HEK293 (cell line): ENCODE measurements at regions not wholly inside any gene's neighbourhood (a gene's known extent, or its start where the extent isn't known, plus 50 kb on each side); places are given as distances from the start of the nearest gene placed in this dataset.
"Not testable (repeated sequence)": the region's sequence is repeated elsewhere in the genome, so short reads cannot be mapped to it uniquely, and the experiment has no call there.

Source experiments
- CTCF ChIA-PET: fragments of 350-600 bp; formaldehyde crosslinking; extraction: SDS; loops from one replicate; lab custom pipeline; 2021; ENCODE audit warnings: antibody characterized with exemption; lab: Yijun Ruan, JAX
- POLR2A ChIA-PET: fragments of 300-600 bp; formaldehyde crosslinking; extraction: SDS; loops from one replicate; lab custom pipeline; 2020; ENCODE audit warnings: antibody characterized with exemption, inconsistent platforms; lab: Yijun Ruan, JAX
- H3K27ac ChIP-seq: fragments of 200-500 bp; sonication (Bioruptor generic); 2 replicates; pipeline ENCODE4 v1.5.1; 2014; ENCODE audit warnings: low read depth, low read length, control low read depth, inconsistent platforms; ENCODE audit errors: extremely low read depth
- H3K36me3 ChIP-seq, 2 experiments: fragments of 200-500 bp in 1 of 2; sonication (Bioruptor generic) in 1 of 2; 1 replicate in 1 of 2; 2 replicates in 1 of 2; pipeline ENCODE4 v1.5.1; 2014 to 2017; ENCODE audit warnings: inconsistent platforms in 2 of 2, low read length in 2 of 2; ENCODE audit not compliant: control insufficient read depth in 2 of 2, insufficient read depth in 1 of 2
- H3K4me1 ChIP-seq: fragments of 200-500 bp; sonication (Bioruptor generic); 2 replicates; pipeline ENCODE4 v1.5.1; 2014; ENCODE audit warnings: mild to moderate bottlenecking, low read length, inconsistent platforms; ENCODE audit not compliant: control insufficient read depth, insufficient read depth
- H3K4me3 ChIP-seq: 2 replicates; pipeline ENCODE4 v1.5.1; 2011; ENCODE audit warnings: low read depth, mild to moderate bottlenecking, control low read depth, low read length, moderate library complexity
- H3K9me3 ChIP-seq: fragments of 200-500 bp; sonication (Bioruptor generic); 2 replicates; pipeline ENCODE4 v1.5.1; 2014; ENCODE audit warnings: low read depth, low read length, inconsistent platforms; ENCODE audit not compliant: control insufficient read depth, insufficient read depth
- GLIS1 ChIP-seq: fragments of 450-650 bp; formaldehyde crosslinking; IDR thresholded peaks from 2 replicates; pipeline ENCODE4 v1.5.1; 2016; ENCODE audit warnings: missing biosample characterization, missing genetic modification characterization
- HOXA7 ChIP-seq: sonication (generic); formaldehyde crosslinking; IDR thresholded peaks from 2 replicates; pipeline ENCODE4 v1.8.1; 2022; ENCODE audit warnings: missing genetic modification reagents, borderline replicate concordance
- KLF17 ChIP-seq: fragments of 450-650 bp; formaldehyde crosslinking; IDR thresholded peaks from 2 replicates; pipeline ENCODE4 v1.5.1; 2016; ENCODE audit warnings: missing biosample characterization, missing genetic modification characterization
- SCRT2 ChIP-seq: fragments of 450-650 bp; formaldehyde crosslinking; IDR thresholded peaks from 2 replicates; pipeline ENCODE4 v1.5.1; 2016; ENCODE audit warnings: missing biosample characterization, missing genetic modification characterization
- ZBTB17 ChIP-seq: fragments of 450-650 bp; formaldehyde crosslinking; IDR thresholded peaks from 2 replicates; pipeline ENCODE4 v1.5.1; 2016; ENCODE audit warnings: missing biosample characterization, missing genetic modification characterization
- ZBTB20 ChIP-seq: fragments of 450-650 bp; formaldehyde crosslinking; IDR thresholded peaks from 2 replicates; pipeline ENCODE4 v1.5.1; 2016; ENCODE audit warnings: missing biosample characterization, missing genetic modification characterization
- ZFP41 ChIP-seq: fragments of 450-650 bp; formaldehyde crosslinking; IDR thresholded peaks from 2 replicates; pipeline ENCODE4 v1.5.1; 2016; ENCODE audit warnings: missing biosample characterization, missing genetic modification characterization, borderline replicate concordance
- ZNF292 ChIP-seq: fragments of 450-650 bp; formaldehyde crosslinking; IDR thresholded peaks from 2 replicates; pipeline ENCODE4 v1.5.1; 2016; ENCODE audit warnings: low read depth, missing biosample characterization, missing genetic modification characterization, borderline replicate concordance
- ZNF433 ChIP-seq: fragments of 450-650 bp; formaldehyde crosslinking; IDR thresholded peaks from 2 replicates; pipeline ENCODE4 v1.5.1; 2016; ENCODE audit warnings: missing biosample characterization, missing genetic modification characterization, low read depth
- ZNF768 ChIP-seq: fragments of 450-650 bp; formaldehyde crosslinking; IDR thresholded peaks from 2 replicates; pipeline ENCODE4 v1.5.1; 2018; ENCODE audit warnings: missing biosample characterization, mild to moderate bottlenecking, missing genetic modification characterization
- ZNF776 ChIP-seq: fragments of 450-650 bp; formaldehyde crosslinking; IDR thresholded peaks from 2 replicates; pipeline ENCODE4 v1.5.0; 2017; ENCODE audit warnings: missing biosample characterization, missing genetic modification characterization, borderline replicate concordance
- ZXDB ChIP-seq: fragments of 450-650 bp; formaldehyde crosslinking; IDR thresholded peaks from 2 replicates; pipeline ENCODE4 v1.5.1; 2016; ENCODE audit warnings: missing biosample characterization, missing genetic modification characterization
- TF ChIP-seq, protein P1 (sequence below): fragments of 450-650 bp; formaldehyde crosslinking; IDR thresholded peaks from 2 replicates; pipeline ENCODE4 v1.5.1; 2016; ENCODE audit warnings: missing biosample characterization, missing genetic modification characterization

- ChIA-PET CTCF (interaction anchor here (0.6 to 0.7 kb wide), 3 partner anchors 249 to 686 kb away, joined by 3 to 4 read pairs (median 4); no protein-coding TSS in a partner anchor), POLR2A (no interaction called here)
Measured at GRCh38 chr15:69562564-69562963, 109.9 kb downstream of the RPLP1 start.

GRCh38 chr15:69565066-69565655 is 112.5 kb downstream of the RPLP1 start:
- Histone ChIP-seq H3K9me3 (no peaks in the 10 kb centered on the region), H3K4me1 (no peaks in the 10 kb centered on the region), H3K27ac (no peak overlapping the region), H3K36me3 (no peaks in the 10 kb centered on the region), H3K4me3 (no peak overlapping the region)
- ChIA-PET CTCF (interaction anchor here (0.7 kb wide), 1 partner anchor 105 kb away, joined by 3 read pairs; no protein-coding TSS in a partner anchor), POLR2A (interaction anchor here (0.6 kb wide), 2 partner anchors 56 to 1252 kb away, joined by 3 to 4 read pairs; no protein-coding TSS in a partner anchor)
- no peak for TF ChIP-seq ZFP41 (tag by site-specific recombination)
- no peak for TF ChIP-seq SCRT2 (tag by site-specific recombination)

More at GRCh38 chr15:69562564-69562963, 109.9 kb downstream of the RPLP1 start:
- Histone ChIP-seq H3K4me1 (peaks cover 3% of the 10 kb centered on the region), H3K27ac (no peak overlapping the region), H3K36me3 (no peaks in the 10 kb centered on the region), H3K4me3 (no peak overlapping the region), H3K9me3 (no peaks in the 10 kb centered on the region)
- TF ChIP-seq ZNF768 (tag by site-specific recombination) (no peak), ZBTB17 (tag by site-specific recombination) (no peak), ZNF776 (tag by site-specific recombination) (no peak), ZNF433 (tag by site-specific recombination) (no peak), GLIS1 (tag by site-specific recombination) (no peak), KLF17 (no peak), ZNF292 (tag by site-specific recombination) (no peak), ZXDB (tag by site-specific recombination) (no peak)
- TF ChIP-seq, protein P1, sequence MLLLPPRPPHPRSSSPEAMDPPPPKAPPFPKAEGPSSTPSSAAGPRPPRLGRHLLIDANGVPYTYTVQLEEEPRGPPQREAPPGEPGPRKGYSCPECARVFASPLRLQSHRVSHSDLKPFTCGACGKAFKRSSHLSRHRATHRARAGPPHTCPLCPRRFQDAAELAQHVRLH (tag by site-specific recombination): no peak

- H3K27ac ChIP-seq, H3K4me1 ChIP-seq, H3K36me3 ChIP-seq, H3K4me3 ChIP-seq, POLR2A ChIA-PET, H3K9me3 ChIP-seq: not testable (repeated sequence)
- CTCF ChIA-PET: interaction anchor here (0.6 kb wide), 1 partner anchor 1918 kb away, joined by 7 read pairs; no protein-coding TSS in a partner anchor
Measured at GRCh38 chr15:69567238-69567760, 114.7 kb downstream of the RPLP1 start.

DNA sequence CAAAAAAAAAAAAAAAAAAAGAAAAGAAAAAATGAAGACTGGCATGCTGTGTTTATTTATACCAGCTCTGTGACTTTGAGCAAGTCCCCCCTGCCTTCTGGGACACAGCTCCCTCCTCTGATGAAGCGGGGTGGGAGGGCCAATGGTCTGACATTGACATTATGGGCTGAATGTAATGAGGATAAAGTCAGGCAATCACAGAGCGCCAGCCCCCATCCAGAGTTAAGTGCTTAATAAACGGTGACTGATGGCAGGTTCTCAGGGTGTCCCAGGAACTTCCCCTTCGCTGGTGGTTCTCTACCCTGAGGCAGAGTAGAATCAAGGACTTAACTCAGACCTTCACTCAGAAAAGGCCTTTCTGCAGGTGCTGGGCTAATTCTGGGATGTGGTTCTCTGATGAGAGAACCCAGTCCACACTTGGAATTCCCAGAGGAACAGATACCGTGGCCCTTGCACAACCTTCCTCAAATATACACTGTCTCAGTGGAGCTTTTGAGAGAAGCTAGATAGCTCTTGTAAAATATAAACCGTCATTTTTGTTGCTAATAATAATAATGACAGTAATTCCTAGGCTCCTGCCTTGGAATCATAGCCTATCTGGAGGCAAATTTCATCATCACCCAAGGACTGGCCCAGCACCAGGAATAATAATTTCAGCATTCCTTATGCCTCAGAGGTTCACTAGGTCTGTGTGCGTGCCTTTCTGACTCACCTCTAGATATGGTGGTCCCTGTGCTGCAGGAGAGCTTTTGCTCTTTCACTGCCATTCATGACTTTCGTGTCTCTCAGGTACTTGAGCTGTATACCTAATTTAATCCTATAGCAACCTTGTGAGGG is 115.8 kb downstream of the RPLP1 start:
- Histone ChIP-seq H3K27ac (no peak overlapping the region), H3K4me1 (no peaks in the 10 kb centered on the region), H3K9me3 (no peaks in the 10 kb centered on the region), H3K4me3 (no peak overlapping the region), H3K36me3 (no peaks in the 10 kb centered on the region)
- 0 out of 2 replicates have a peak, but pooled peaks have one; percentile 13 for TF ChIP-seq ZBTB20 (tag by site-specific recombination)
- TF ChIP-seq HOXA7 (CRISPR knock-in tag): no peak
- POLR2A ChIA-PET: no interaction called here
- CTCF ChIA-PET: interaction anchor here (0.7 to 1.5 kb wide), 2 partner anchors 23 to 90 kb away, joined by 3 to 4 read pairs; no protein-coding TSS in a partner anchor
